Brain microvascular endothelial cell (primary cell): ENCODE measurements at regions not wholly inside any gene's neighbourhood (a gene's known extent, or its start where the extent isn't known, plus 50 kb on each side); places are given as distances from the start of the nearest gene placed in this dataset.
"Not testable (repeated sequence)": the region's sequence is repeated elsewhere in the genome, so short reads cannot be mapped to it uniquely, and the experiment has no call there.

Source experiments
- DNase-seq: peaks from one replicate; pipeline ENCODE4 v3.0.0-alpha.2; 2020
- H3K27ac ChIP-seq: fragments of 250-450 bp; sonication (Bioruptor Pico); 2 replicates; pipeline ENCODE4 v1.5.1; 2020; ENCODE audit warnings: mild to moderate bottlenecking, moderate library complexity
- H3K27me3 ChIP-seq: fragments of 250-450 bp; sonication (Bioruptor Pico); replicated peaks from 2 replicates; pipeline ENCODE4 v1.5.1; 2020; ENCODE audit warnings: mild to moderate bottlenecking
- H3K36me3 ChIP-seq: fragments of 250-450 bp; sonication (Bioruptor Pico); replicated peaks from 2 replicates; pipeline ENCODE4 v1.5.1; 2020; ENCODE audit warnings: mild to moderate bottlenecking
- H3K4me3 ChIP-seq: 2 replicates; pipeline ENCODE4 v1.5.1; 2011; ENCODE audit warnings: low read depth, mild to moderate bottlenecking, control low read depth, low read length, moderate library complexity
- CTCF ChIP-seq: IDR thresholded peaks from 2 replicates; pipeline ENCODE4 v1.5.1; 2011; ENCODE audit warnings: low read depth, mild to moderate bottlenecking, moderate library complexity, low read length, control low read depth, inconsistent platforms; ENCODE audit errors: missing control alignments
- in situ Hi-C: cut with HindIII; loops from 2 replicates; pipeline ENCODE4 v1.10.0; 2017; ENCODE audit warnings: low sequenced_read_pairs, low pct_ligation_motif_present

GRCh38 chr12:114817571-114818425, 133.8 kb upstream of the TBX3 start:
- Histone ChIP-seq H3K27me3 (no peaks in the 10 kb centered on the region), H3K4me3 (no peak overlapping the region), H3K27ac (no peak overlapping the region), H3K36me3 (no peaks in the 10 kb centered on the region)
- in situ Hi-C loops = no loop called here
- no peak for TF ChIP-seq CTCF
- no peak for DNase-seq

- H3K27me3 ChIP-seq = no peaks in the 10 kb centered on the region
- in situ Hi-C loops = no loop called here
- no peak overlapping the region for H3K4me3 ChIP-seq
- H3K36me3 ChIP-seq = no peaks in the 10 kb centered on the region
- H3K27ac ChIP-seq = no peak overlapping the region
- no peak for TF ChIP-seq CTCF
- no peak for DNase-seq
These were observed 131.2 kb upstream of the TBX3 start for GRCh38 chr12:114815026-114815795.

- Histone ChIP-seq H3K4me3 (peak overlapping the region; percentile 33), H3K27ac (no peak overlapping the region)
- no peak for TF ChIP-seq CTCF
These were observed 129.1 kb upstream of the TBX3 start for GRCh38 chr12:114812858-114813761.

GRCh38 chr12:114812384-114812783, 128.4 kb upstream of the TBX3 start:
- no peak for DNase-seq
- no peak for TF ChIP-seq CTCF
- Histone ChIP-seq H3K27ac (no peak overlapping the region), H3K36me3 (no peaks in the 10 kb centered on the region), H3K27me3 (no peaks in the 10 kb centered on the region), H3K4me3 (no peak overlapping the region)
- in situ Hi-C loops = no loop called here

More at GRCh38 chr12:114812858-114813761, 129.1 kb upstream of the TBX3 start:
- Histone ChIP-seq H3K27me3 (no peaks in the 10 kb centered on the region), H3K36me3 (no peaks in the 10 kb centered on the region)
- DNase-seq = no peak
- in situ Hi-C loops = no loop called here

GRCh38 chr12:114809097-114809496, 125.1 kb upstream of the TBX3 start:
- no peak for TF ChIP-seq CTCF
- no peaks in the 10 kb centered on the region for H3K36me3 ChIP-seq
- in situ Hi-C loops = no loop called here
- H3K27ac ChIP-seq = no peak overlapping the region
- H3K4me3 ChIP-seq = no peak overlapping the region
- DNase-seq = no peak
- no peaks in the 10 kb centered on the region for H3K27me3 ChIP-seq

- in situ Hi-C loops, DNase-seq, H3K4me3 ChIP-seq, H3K27ac ChIP-seq, H3K36me3 ChIP-seq, H3K27me3 ChIP-seq: not testable (repeated sequence)
These were observed 117.4 kb upstream of the TBX3 start for GRCh38 chr12:114801381-114801780.

GRCh38 chr12:114800566-114800965, 116.6 kb upstream of the TBX3 start:
- in situ Hi-C loops = not testable (repeated sequence)

More at GRCh38 chr12:114800566-114800965, 116.6 kb upstream of the TBX3 start:
- H3K27ac ChIP-seq, H3K27me3 ChIP-seq, H3K36me3 ChIP-seq, H3K4me3 ChIP-seq: not testable (repeated sequence)
- peak; percentile 43 for DNase-seq
